Neural crest cell (in vitro differentiated cells): ENCODE measurements at regions not wholly inside any gene's neighbourhood (a gene's known extent, or its start where the extent isn't known, plus 50 kb on each side); places are given as distances from the start of the nearest gene placed in this dataset.

ENCODE experiments used
- DNase-seq: peaks from one replicate; pipeline ENCODE4 v3.0.0; 2021; ENCODE audit warnings: low read depth, mixed read lengths, low spot score
- H3K27ac Mint-ChIP-seq: one replicate; pipeline ENCODE4 v1.8.0; 2021; ENCODE audit warnings: mild to moderate bottlenecking, mixed read lengths; ENCODE audit not compliant: unreplicated experiment
- H3K27me3 Mint-ChIP-seq: 2 replicates; pipeline ENCODE4 v1.8.0; 2021; ENCODE audit warnings: low read depth, mild to moderate bottlenecking, mixed read lengths
- H3K36me3 Mint-ChIP-seq: 2 replicates; pipeline ENCODE4 v1.8.0; 2021; ENCODE audit warnings: low read depth, mild to moderate bottlenecking, mixed read lengths
- H3K4me1 Mint-ChIP-seq: 2 replicates; pipeline ENCODE4 v1.8.0; 2021; ENCODE audit warnings: mixed read lengths
- H3K4me3 Mint-ChIP-seq: one replicate; pipeline ENCODE4 v1.8.0; 2021; ENCODE audit warnings: mild to moderate bottlenecking, mixed read lengths
- H3K9me3 Mint-ChIP-seq: 2 replicates; pipeline ENCODE4 v1.8.0; 2021; ENCODE audit warnings: mixed read lengths
- CTCF ChIP-seq: fragments of 200-600 bp; sonication (generic); conservative IDR thresholded peaks from 2 replicates; pipeline ENCODE4 v1.5.0; 2021; ENCODE audit warnings: antibody characterized with exemption, mild to moderate bottlenecking

- peak; percentile 13 for DNase-seq
- Mint-ChIP-seq H3K4me3 (no peak overlapping the region), H3K27me3 (peaks cover 2% of the 10 kb centered on the region), H3K4me1 (no peaks in the 10 kb centered on the region), H3K27ac (no peak overlapping the region), H3K9me3 (no peaks in the 10 kb centered on the region), H3K36me3 (no peaks in the 10 kb centered on the region)
- peak; percentile 63 for TF ChIP-seq CTCF
Observed at GRCh38 chrX:110853610-110854009, 58.0 kb upstream of the CHRDL1 start.

GRCh38 chrX:110852180-110852579, 56.6 kb upstream of the CHRDL1 start:
- H3K4me1 Mint-ChIP-seq = no peaks in the 10 kb centered on the region
- H3K9me3 Mint-ChIP-seq = no peaks in the 10 kb centered on the region
- peak; percentile 72 for TF ChIP-seq CTCF
- peaks cover 2% of the 10 kb centered on the region for H3K27me3 Mint-ChIP-seq
- peak; percentile 30 for DNase-seq
- no peaks in the 10 kb centered on the region for H3K36me3 Mint-ChIP-seq
- H3K4me3 Mint-ChIP-seq = no peak overlapping the region
- H3K27ac Mint-ChIP-seq = no peak overlapping the region

- H3K27me3 Mint-ChIP-seq = peaks cover 2% of the 10 kb centered on the region
- H3K36me3 Mint-ChIP-seq = no peaks in the 10 kb centered on the region
- H3K4me3 Mint-ChIP-seq = no peak overlapping the region
- no peak overlapping the region for H3K27ac Mint-ChIP-seq
- DNase-seq = no peak
- no peaks in the 10 kb centered on the region for H3K4me1 Mint-ChIP-seq
- H3K9me3 Mint-ChIP-seq = no peaks in the 10 kb centered on the region
- TF ChIP-seq CTCF = no peak
Observed at GRCh38 chrX:110851780-110852179, 56.2 kb upstream of the CHRDL1 start.

- Mint-ChIP-seq H3K4me1 (no peaks in the 10 kb centered on the region), H3K9me3 (no peaks in the 10 kb centered on the region), H3K36me3 (no peaks in the 10 kb centered on the region), H3K4me3 (no peak overlapping the region), H3K27ac (no peak overlapping the region), H3K27me3 (no peaks in the 10 kb centered on the region)
- DNase-seq = peak; percentile 40
- peak; percentile 81 for TF ChIP-seq CTCF
Observed at GRCh38 chrX:110847334-110847733, 51.7 kb upstream of the CHRDL1 start.

- H3K27ac Mint-ChIP-seq = no peak overlapping the region
- no peak for DNase-seq
- H3K36me3 Mint-ChIP-seq = no peaks in the 10 kb centered on the region
- no peak for TF ChIP-seq CTCF
- H3K4me1 Mint-ChIP-seq = no peaks in the 10 kb centered on the region
- no peaks in the 10 kb centered on the region for H3K27me3 Mint-ChIP-seq
- H3K9me3 Mint-ChIP-seq = no peaks in the 10 kb centered on the region
- no peak overlapping the region for H3K4me3 Mint-ChIP-seq
Observed at GRCh38 chrX:110846071-110846470, 50.5 kb upstream of the CHRDL1 start.
